ENCODE measurements at regions not wholly inside any gene's neighbourhood (a gene's known extent, or its start where the extent isn't known, plus 50 kb on each side); places are given as distances from the start of the nearest gene placed in this dataset.
A peak's percentile ranks its signal among the peaks of the same experiment; 100 is the strongest.

DNA sequence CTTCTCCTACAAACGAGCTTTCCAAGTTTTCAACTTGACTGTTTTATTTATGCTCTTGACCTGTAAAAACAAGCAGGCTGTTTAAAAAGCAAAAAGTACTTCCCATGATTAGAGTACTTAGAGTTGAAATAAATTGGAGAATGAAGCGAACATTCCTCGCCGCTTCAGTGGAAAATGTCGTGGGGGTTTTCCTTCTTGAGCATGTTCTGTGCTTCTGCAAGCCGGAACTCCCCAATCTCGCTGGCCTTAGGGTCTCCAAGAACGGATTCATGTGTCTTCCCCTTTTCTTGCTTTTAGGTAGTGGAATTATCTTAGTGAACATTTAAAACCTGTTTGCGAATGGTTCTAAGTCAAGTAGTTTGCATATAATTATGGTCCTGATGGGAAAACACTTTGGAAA lies 103.6 kb upstream of the ZNF536 start:
- no peak for TF ChIP-seq CBX2 (IDR thresholded peaks at IDR 0.05; ENCODE audit: borderline replicate concordance, low read depth)
- TF ChIP-seq RNF2 (IDR thresholded peaks at IDR 0.05; ENCODE audit: borderline replicate concordance, low read depth) = no peak
- DNase-seq (ENCODE audit: low read depth in 1 of 2, low spot score in 1 of 2) (no peak), FAIRE-seq (peak; percentile 90), ATAC-seq (no peak)
- 34% methylated on average over 9 of the region's 9 CpGs for WGBS (ENCODE audit: missing lambda C conversion rate)
- Histone ChIP-seq H3K4me2 (no peak overlapping the region), H3K4me1 (no peaks in the 10 kb centered on the region), H3K9me3 (peaks cover 20% of the 10 kb centered on the region), H3K4me3 (no peak overlapping the region), H3K27ac (no peak overlapping the region)
- ChIA-PET CTCF (no interaction called here), POLR2A (no interaction called here)

DNA sequence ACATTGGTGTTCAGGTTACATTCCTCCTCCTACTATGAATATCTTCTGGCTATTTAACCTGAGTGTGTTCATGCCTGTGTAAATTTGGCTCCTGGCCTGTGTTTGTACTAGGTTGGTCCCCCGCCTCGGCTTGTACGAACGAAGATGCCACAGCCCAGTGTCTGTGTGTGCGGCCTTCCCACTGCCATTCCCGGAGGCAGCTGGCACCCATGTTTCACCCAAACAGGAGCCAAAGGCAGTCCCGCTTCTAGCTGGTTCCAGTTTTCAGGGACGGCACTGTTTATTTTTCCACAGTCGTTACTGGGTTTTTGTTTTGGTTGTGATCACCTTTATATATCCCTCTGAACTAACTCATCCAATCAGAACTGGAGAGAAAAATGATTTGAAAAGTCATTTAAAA lies 102.5 kb upstream of the ZNF536 start:
- Histone ChIP-seq H3K4me3 (no peak overlapping the region), H3K27ac (no peak overlapping the region), H3K9me3 (peaks cover 25% of the 10 kb centered on the region), H3K4me2 (no peak overlapping the region), H3K4me1 (no peaks in the 10 kb centered on the region)
- FAIRE-seq (no peak), DNase-seq (ENCODE audit: low read depth in 1 of 2, low spot score in 1 of 2) (no peak), ATAC-seq (no peak)
- TF ChIP-seq JUN (IDR thresholded peaks at IDR 0.05) (no peak), NFE2L2 (conservative IDR thresholded peaks at IDR 0.05; ENCODE audit: low read length) (no peak), ZSCAN20 (CRISPR knock-in tag; IDR thresholded peaks at IDR 0.05) (no peak), RARB (CRISPR knock-in tag; IDR thresholded peaks at IDR 0.05) (no peak), EHMT2 (IDR thresholded peaks at IDR 0.05; ENCODE audit: low read depth) (no peak), POLR2AphosphoS2 (conservative IDR thresholded peaks at IDR 0.05; ENCODE audit: low read length) (no peak), ZC3H11A (IDR thresholded peaks at IDR 0.05) (no peak), HOXB13 (CRISPR knock-in tag; IDR thresholded peaks at IDR 0.05; ENCODE audit: low read depth) (no peak)
- CTCF ChIA-PET = interaction anchor here (1.2 kb wide), 1 partner anchor 10 kb away, joined by 3 read pairs; no protein-coding TSS in a partner anchor
- WGBS (ENCODE audit: missing lambda C conversion rate) = 34% methylated on average over 9 of the region's 9 CpGs
- POLR2A ChIA-PET = no interaction called here

DNA sequence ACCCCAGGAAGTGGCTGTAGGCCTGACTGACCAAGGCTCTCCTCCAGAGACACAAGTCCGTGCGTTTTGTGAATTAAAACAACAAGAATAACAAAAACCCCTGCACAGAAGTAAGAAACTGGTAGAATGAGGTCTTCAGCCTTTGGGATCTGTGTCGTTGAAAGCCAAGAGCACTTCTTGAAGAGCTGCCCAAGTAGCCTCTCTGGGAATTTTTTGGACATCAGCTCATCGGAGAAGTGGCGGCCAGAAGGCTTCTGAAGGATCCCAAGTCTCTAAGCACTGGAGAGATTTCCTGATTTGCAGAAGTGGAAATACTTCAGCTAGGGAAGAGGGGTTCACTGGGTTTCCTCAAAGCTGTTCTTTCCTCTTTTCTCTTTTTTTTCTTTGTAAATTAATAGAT lies 100.4 kb upstream of the ZNF536 start:
- no peak for ATAC-seq
- no peak for FAIRE-seq
- H3K4me3 ChIP-seq = no peak overlapping the region
- H3K4me2 ChIP-seq = no peak overlapping the region
- H3K27ac ChIP-seq = no peak overlapping the region
- POLR2A ChIA-PET = no interaction called here
- WGBS (ENCODE audit: missing lambda C conversion rate) = 2% methylated on average over 5 of the region's 5 CpGs
- no peaks in the 10 kb centered on the region for H3K4me1 ChIP-seq
- peaks cover 25% of the 10 kb centered on the region for H3K9me3 ChIP-seq
- TF ChIP-seq MAZ (IDR thresholded peaks at IDR 0.05; ENCODE audit: borderline replicate concordance, low read depth, low read length) (no peak), RARB (CRISPR knock-in tag; IDR thresholded peaks at IDR 0.05) (no peak), ATOH8 (CRISPR knock-in tag; IDR thresholded peaks at IDR 0.05; ENCODE audit: low read depth) (no peak), CBX8 (IDR thresholded peaks at IDR 0.05) (no peak), EHF (CRISPR knock-in tag; IDR thresholded peaks at IDR 0.05) (no peak)
- no peak for DNase-seq (ENCODE audit: low read depth in 1 of 2, low spot score in 1 of 2)
- CTCF ChIA-PET = interaction anchor here (0.6 to 2.4 kb wide), 6 partner anchors 10 to 1168 kb away, joined by 3 to 8 read pairs (median 4); no protein-coding TSS in a partner anchor

- Histone ChIP-seq H3K4me2 (no peak overlapping the region), H3K27ac (no peak overlapping the region), H3K4me1 (no peaks in the 10 kb centered on the region), H3K9me3 (peaks cover 25% of the 10 kb centered on the region), H3K4me3 (no peak overlapping the region)
- WGBS (ENCODE audit: missing lambda C conversion rate) = under 1% methylated on average over 3 of the region's 3 CpGs
- FAIRE-seq (peak; percentile 94), DNase-seq (ENCODE audit: low read depth in 1 of 2, low spot score in 1 of 2) (no peak), ATAC-seq (no peak)
- CTCF ChIA-PET = interaction anchor here (0.8 to 2.4 kb wide), 5 partner anchors 9 to 64 kb away, joined by 3 to 8 read pairs (median 4); no protein-coding TSS in a partner anchor
- POLR2A ChIA-PET = no interaction called here
- TF ChIP-seq HMGXB4 (CRISPR knock-in tag; IDR thresholded peaks at IDR 0.05; ENCODE audit: borderline replicate concordance) (no peak), EP300 (IDR thresholded peaks at IDR 0.05) (no peak), NFE2L2 (conservative IDR thresholded peaks at IDR 0.05; ENCODE audit: low read length) (no peak), CEBPB (IDR thresholded peaks at IDR 0.05) (no peak), EHMT2 (IDR thresholded peaks at IDR 0.05; ENCODE audit: low read depth) (no peak), CBX8 (IDR thresholded peaks at IDR 0.05) (no peak), RARB (CRISPR knock-in tag; IDR thresholded peaks at IDR 0.05) (no peak), RCOR1 (IDR thresholded peaks at IDR 0.05; ENCODE audit: low read depth, low read length) (no peak), HOXA7 (CRISPR knock-in tag; IDR thresholded peaks at IDR 0.05) (no peak), ZC3H11A (IDR thresholded peaks at IDR 0.05) (no peak), CHD2 (IDR thresholded peaks at IDR 0.05; ENCODE audit: low read length, partially characterized antibody) (no peak), ZNF302 (CRISPR knock-in tag; IDR thresholded peaks at IDR 0.05) (no peak), ZSCAN20 (CRISPR knock-in tag; IDR thresholded peaks at IDR 0.05) (no peak), NR3C1 (IDR thresholded peaks at IDR 0.05) (no peak), JUNB (IDR thresholded peaks at IDR 0.05) (no peak), FOSL2 (IDR thresholded peaks at IDR 0.05) (no peak), FOSL2 (CRISPR knock-in tag; IDR thresholded peaks at IDR 0.05) (no peak)
- TF ChIP-seq, protein P1, sequence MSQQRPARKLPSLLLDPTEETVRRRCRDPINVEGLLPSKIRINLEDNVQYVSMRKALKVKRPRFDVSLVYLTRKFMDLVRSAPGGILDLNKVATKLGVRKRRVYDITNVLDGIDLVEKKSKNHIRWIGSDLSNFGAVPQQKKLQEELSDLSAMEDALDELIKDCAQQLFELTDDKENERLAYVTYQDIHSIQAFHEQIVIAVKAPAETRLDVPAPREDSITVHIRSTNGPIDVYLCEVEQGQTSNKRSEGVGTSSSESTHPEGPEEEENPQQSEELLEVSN (IDR thresholded peaks at IDR 0.05; ENCODE audit: borderline replicate concordance, low read depth) = no peak
- TF ChIP-seq, protein P2, sequence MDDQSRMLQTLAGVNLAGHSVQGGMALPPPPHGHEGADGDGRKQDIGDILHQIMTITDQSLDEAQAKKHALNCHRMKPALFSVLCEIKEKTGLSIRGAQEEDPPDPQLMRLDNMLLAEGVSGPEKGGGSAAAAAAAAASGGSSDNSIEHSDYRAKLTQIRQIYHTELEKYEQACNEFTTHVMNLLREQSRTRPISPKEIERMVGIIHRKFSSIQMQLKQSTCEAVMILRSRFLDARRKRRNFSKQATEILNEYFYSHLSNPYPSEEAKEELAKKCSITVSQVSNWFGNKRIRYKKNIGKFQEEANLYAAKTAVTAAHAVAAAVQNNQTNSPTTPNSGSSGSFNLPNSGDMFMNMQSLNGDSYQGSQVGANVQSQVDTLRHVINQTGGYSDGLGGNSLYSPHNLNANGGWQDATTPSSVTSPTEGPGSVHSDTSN (IDR thresholded peaks at IDR 0.05) = no peak
Observed at GRCh38 chr19:30272554-30272953, 99.6 kb upstream of the ZNF536 start.

Data from A549 (cell line).